ENCODE measurements at regions not wholly inside any gene's neighbourhood (a gene's known extent, or its start where the extent isn't known, plus 50 kb on each side); places are given as distances from the start of the nearest gene placed in this dataset.

DNA sequence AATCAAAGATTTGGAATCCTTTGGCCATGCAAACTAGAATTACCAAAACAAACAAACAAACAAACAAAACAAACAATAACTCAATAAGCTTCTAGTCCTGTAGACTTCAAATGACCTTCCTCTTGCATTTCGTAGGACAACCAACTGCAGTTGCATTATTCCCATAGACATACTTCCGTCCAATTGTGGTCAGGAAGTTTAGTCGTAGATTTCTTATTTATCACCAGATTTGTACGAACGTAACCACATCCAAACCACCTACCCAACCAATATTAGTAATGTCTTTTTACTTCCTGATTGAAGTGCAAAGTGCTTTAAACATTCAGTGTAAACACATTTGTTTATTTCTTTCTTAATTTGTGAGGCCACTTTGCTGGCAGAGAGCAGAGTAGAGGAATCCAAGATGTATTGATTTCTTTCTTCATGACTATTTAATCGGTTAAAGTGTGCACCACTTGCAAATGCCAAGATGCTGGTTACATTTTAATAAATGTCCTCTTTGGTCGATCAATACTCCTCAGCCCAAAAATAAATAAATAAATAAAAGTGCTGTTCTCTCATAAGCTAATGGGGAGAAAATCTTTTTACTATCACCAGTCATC lies 1745.6 kb upstream of the CELF4 start:
- TF ChIP-seq, protein P1, sequence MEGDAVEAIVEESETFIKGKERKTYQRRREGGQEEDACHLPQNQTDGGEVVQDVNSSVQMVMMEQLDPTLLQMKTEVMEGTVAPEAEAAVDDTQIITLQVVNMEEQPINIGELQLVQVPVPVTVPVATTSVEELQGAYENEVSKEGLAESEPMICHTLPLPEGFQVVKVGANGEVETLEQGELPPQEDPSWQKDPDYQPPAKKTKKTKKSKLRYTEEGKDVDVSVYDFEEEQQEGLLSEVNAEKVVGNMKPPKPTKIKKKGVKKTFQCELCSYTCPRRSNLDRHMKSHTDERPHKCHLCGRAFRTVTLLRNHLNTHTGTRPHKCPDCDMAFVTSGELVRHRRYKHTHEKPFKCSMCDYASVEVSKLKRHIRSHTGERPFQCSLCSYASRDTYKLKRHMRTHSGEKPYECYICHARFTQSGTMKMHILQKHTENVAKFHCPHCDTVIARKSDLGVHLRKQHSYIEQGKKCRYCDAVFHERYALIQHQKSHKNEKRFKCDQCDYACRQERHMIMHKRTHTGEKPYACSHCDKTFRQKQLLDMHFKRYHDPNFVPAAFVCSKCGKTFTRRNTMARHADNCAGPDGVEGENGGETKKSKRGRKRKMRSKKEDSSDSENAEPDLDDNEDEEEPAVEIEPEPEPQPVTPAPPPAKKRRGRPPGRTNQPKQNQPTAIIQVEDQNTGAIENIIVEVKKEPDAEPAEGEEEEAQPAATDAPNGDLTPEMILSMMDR (IDR thresholded peaks at IDR 0.05; ENCODE audit: extremely low read depth in 1 of 2, insufficient read depth in 1 of 2, low read depth in 1 of 2, low read length in 2 of 2): no peak
- TF ChIP-seq POLR2A (IDR thresholded peaks at IDR 0.05; ENCODE audit: low read depth, low read length): no peak
- no peak for TF ChIP-seq EZH2 (IDR thresholded peaks at IDR 0.05; ENCODE audit: borderline replicate concordance, low read depth, low read length, severe bottlenecking)
- no peak for TF ChIP-seq POLR2AphosphoS5 (IDR thresholded peaks at IDR 0.05; ENCODE audit: insufficient read depth, low read depth, low read length)
- TF ChIP-seq MAX (IDR thresholded peaks at IDR 0.05; ENCODE audit: insufficient read depth, insufficient read length): no peak
- TF ChIP-seq FOS (IDR thresholded peaks at IDR 0.05; ENCODE audit: borderline replicate concordance, insufficient read depth, low read length): no peak
- no peak for TF ChIP-seq MYC (IDR thresholded peaks at IDR 0.05; ENCODE audit: low read depth, low read length)
- no peak for TF ChIP-seq JUN (IDR thresholded peaks at IDR 0.05; ENCODE audit: borderline replicate concordance, insufficient read depth, insufficient read length, low read depth)
- no peak for TF ChIP-seq GATA2 (IDR thresholded peaks at IDR 0.05; ENCODE audit: insufficient read depth, insufficient read length, low read depth, low read length)

Data from endothelial cell of umbilical vein (primary cell).